ENCODE measurements at regions not wholly inside any gene's neighbourhood (a gene's known extent, or its start where the extent isn't known, plus 50 kb on each side); places are given as distances from the start of the nearest gene placed in this dataset.

DNA sequence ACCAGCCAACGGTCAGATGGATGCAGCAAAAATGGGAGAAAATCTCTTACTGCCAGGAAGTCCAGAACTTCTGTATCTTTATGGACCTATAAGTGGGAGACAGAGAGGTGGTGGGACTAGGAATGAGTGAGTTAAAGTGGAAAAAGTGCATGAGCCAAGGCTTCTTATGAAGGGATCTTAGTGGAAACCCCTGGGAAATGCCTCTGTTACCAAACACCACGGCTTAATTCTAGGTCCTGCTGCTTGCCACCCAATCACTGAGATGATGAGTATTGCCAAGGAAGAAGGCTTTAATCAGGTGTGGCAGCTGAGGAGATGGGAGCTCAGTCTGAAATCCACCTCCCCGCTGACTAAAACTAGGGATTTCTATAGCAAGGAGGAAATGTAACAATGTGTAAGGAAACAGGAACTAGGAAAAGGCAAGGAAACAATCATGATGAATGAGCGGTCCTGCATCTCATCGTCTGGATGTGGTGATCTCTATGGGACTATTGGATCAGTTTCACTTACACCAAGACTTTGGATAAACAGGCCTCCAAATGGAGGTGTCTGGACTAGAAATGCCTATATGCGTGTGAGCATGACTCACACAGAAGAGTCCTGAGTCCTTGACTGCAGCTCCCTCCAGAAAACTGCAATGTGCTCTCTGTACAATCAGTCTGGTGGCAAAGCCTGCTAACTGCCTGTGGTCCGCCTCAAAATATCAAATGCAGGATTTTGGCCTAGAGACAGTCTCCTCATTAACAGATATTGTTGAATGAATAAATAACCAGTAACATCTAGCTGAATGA lies 98.2 kb upstream of the PRR16 start:
- DNase-seq, result no peak

DNA sequence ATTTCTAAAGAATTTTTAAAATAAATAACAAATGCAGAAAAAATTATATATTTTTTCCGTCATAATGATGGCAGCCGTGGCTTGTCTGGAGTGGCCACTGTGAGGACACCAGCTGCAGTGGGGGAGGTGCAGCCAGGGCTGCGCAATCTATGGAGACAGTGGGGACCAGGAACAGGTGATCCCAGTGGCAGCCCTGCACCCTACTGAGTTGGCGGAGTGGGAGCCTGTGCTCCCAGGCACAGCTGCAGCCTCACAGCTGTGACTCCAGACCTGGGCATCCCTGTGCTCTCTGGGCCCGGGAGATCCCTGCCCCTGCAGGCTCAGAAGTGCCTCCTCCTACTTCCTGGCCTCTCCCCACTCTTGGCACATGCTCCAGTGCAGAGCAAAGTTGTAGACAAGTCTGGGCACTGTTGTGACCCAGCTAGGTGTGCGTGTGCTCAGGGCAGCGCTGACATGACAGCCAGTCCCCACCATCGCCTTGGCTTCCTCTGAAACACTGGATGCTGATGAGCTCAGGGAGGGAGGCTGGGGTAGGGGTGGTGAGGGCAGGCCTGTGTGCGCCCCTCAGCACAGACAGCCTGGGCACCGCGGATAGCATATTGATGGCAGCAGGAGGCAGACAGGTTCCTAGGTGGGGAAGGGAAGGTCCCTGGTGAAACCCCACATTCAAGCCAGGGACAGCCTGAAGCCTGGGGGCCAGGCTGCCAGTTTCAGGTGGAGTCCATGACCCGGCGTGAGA lies 96.0 kb upstream of the PRR16 start:
- DNase-seq, result no peak

DNA sequence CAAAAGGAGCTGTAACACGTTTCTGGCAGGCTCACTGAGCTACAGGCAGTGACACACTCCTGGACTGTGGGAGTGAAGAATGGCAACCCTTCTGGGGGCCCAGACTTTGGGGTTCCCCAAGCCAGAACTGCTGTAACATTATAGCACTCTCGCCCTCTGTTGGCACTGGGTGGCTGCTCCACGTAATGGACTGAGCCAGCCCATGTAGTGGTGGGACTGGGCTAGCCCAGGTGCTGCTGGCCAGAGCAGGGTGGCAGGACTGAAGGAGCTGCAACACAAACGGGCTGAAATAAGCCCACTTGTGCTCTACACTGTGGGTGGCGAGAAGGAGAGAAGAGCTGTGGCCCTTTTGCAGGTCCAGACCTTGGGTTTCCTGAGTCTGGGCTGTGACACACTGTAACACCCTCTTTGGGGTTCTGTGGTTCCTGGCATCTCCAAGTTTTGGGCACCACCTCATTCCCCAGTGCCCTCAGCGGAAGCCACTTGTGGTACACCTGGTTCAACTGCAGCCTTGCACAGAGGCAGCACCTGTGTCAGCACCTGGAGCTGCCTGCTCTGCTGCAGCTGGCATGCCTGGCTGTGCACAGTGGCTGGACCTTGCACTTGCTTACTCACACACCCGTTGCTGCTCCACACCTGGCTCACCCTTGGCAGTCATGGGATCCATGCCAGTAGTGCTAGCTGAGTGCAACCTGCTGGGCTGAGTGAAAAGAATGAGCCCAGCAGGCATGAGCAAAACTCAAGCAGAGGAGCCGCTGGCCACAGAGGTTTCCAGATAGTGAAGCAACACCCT lies 95.0 kb upstream of the PRR16 start:
- DNase-seq, result no peak

DNA sequence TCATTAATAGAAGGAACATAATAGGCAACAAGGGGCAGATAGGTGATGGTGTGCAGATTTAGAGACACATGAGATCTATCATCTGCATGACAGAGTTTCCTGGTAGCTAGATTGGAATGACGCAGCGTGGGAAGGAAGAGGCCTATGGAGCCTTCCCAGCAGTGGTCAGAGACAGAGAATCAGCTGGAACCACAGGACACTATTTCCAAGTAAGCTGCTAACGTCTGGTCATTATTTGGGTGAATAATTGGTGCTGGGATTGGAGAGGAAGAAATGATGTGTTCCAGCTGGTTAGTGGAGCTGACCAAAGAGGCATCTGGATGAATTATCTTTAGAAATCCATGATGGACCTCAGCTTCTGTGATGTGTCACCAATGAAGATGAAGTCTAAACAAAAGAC lies 91.2 kb upstream of the PRR16 start:
- no peak for DNase-seq

DNA sequence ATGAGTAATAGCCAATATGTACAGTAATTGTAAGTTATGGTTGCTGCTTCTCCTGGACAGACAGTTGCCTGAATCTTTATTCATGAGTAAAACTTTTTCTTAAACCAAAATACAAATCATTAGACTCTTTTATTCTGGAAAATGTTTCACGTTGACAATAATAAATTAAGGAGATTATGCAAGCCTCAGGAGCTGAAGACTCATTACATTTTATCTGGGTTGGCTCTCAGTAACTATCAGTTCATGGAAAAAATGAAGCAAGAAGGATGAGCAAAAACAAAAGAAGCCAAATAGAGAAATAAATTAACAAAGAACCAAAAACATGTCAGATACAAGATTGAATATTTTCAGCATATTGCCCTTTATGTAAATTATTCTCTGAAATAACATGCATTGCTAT lies 88.9 kb upstream of the PRR16 start:
- no peak for DNase-seq

DNA sequence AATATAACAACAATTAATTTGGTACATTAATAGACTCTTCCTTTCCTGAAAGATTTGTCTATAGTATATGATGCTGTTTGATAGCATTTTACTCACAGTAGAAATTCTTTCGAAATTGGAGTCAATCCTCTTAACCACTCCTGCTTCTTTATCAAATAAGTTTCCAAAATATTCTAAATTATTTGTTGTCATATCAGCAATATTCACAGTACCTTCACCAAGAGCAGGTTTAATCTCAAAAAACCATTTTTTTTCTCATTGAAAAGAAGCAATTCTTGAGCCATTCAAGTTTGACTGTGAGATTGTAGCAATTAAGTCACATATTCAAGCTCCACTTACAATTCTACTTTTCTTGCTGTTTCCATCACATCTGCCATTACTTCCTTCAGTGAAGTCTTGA lies 83.5 kb upstream of the PRR16 start:
- no peak for DNase-seq

DNA sequence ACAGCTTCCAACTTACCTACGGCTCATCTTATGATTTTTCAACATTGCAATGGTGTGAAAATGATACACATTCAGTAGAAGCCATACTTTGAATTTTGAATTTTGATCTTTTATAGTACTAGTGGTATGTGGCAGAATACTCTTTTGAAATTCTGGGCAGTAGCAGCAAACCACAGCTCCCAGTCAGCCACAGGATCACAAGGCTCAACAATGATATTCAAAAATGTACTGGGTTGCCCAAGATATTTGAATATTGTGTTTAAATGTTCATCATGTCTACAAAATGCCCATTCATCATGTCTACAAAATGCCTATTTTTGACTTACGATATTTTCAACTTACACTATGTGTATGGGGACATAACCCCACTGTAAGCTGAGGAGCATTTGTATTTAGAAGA lies 81.3 kb upstream of the PRR16 start:
- DNase-seq, result no peak

DNA sequence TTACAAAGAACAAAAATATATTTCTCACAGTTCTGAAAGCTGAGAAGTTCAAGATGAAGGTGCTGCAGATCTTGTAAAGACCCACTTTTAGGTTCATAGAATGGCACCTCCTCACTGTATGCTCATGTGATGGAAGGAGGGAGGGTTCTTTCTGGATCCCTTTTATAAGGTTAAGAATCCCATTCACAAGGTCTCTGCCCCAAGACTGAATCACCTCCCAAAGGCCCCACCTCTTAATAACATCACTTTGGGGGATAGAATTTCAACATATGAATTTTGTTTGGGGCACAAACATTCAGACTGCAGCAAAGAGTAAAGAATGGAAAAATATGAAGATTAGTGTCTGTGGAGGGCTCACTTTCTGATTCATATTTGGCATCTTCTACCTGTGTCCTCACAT lies 77.1 kb upstream of the PRR16 start:
- DNase-seq, result no peak

DNA sequence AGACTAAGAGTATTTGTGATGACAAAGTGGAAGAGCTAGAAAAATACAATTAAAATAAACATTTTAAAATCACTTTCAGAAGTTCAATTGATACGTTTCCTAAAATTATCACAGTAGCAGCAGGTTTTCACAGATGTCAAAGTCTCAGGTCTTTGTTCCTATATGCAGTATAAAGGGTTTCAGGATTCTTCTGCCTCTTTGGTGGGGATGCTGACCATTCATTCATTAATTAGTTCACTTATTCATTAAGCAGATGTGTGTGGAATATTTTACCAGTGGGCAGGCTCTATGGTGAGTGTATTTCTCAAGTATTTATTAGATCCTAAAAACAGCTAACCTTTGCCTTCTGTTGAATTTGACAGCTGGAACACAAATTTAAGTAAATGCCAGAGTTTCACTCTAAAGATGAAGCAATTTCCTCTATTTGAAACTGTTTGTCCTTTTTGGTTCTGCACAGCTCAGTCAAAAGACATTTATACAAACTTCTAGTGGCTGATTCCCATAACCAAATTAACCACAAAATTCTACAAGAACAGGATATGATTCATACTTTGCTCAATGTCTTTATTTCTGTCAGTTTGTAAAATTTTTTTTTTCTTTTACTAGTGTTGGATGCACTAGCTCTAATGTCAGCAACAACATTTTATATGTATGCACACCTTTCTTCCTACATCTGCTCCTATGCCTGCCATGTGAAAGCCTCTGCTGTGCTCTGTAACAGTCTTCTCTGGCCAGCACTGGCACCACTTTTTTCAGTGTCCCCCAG lies 75.9 kb upstream of the PRR16 start:
- DNase-seq, result no peak

DNA sequence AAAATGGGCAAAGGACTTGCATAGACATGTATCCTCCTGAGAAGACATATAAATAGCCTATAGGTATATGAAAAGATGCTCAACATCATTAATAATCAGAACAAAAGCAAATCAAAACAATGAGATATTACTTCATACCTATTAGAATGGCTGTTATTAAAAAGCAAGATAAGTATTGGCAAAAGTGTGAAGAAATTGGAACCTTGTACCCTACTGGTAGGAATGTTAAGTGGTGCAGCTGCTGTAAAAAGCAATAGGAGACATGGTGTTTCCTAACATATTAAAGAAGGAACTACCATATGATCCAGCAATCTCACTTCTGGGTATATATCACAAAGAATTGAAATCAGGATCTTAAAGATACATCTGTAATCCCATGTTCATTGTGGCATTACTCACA lies 69.8 kb upstream of the PRR16 start:
- no peak for DNase-seq

DNA sequence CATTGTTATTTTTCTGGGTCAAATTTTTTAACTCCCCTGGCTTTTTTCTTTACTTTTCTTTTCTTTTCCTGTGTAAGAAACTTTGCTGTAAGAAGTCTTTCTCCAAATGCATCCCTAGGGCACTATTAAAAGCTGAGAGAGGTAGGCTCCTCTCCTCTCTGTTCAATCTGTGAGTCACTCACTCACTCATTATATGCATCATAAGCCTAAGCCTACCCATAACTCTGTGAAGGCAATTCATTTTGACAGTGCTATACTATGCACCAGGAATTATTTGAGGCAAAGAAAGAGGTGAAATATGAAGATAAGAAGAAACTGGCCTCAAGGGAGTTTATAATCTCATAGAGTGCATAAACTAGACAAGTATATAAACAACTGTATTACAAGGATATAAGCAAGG lies 67.9 kb upstream of the PRR16 start:
- DNase-seq, result no peak

DNA sequence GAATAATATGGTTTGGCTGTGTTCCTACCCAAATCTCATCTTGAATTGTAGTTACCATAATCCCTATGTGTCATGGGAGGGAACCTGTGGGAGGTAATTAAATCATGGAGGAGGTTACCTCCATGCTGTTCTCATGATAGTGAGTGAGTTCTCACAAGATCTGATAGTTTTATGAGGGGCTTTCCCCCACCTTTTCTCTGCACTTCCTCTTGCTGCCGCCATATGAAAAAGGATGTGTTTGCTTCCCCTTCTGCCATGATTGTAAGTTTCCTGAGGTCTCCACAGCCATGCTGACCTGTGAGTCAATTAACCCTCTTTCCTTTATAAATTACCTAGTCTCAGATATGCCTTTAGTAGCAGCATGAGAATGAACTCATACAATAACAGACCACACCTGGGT lies 63.7 kb upstream of the PRR16 start:
- no peak for DNase-seq

DNA sequence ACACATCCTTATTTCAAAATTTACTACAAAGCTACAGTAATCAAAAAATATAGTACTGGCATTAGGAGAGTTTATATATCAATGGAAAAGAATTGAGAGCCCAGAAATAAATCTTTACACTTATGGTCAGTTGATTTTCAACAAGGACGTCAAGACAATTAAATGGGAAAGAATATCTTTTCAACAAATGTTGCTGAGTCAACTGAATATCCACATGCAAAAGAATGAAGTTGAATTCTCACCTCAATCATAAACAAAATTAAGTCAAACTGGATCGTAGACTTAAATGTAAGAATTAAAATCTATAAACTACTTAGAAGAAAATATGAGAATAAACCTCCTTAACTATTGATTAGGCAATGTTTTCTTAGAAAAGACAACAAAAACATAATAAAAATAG lies 61.5 kb upstream of the PRR16 start:
- no peak for DNase-seq

DNA sequence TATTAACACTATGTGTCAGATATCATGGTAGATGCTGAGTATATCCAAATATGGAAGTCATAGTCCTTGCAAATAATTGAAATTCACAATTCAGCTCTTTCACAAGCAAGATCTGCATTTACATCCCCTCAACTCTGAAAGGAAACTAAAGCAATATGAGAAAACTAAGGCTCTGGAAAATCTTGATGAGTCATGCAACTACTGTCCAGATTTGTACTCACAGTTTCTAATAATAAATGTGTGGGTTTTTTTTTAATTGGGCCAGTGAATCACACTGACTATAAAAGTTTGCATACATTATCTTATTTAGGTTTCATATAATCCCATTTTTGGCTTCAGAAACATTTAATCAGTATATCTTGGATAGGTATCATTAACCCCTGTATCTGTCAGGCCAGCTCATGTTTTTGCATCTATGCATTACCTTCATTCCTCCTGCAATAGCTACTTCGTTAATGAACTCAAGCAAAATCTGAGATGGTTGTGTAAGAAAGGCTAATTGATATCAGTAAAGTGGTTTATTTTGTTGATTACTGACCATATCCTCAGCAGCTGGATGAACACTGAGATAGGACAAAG lies 58.7 kb upstream of the PRR16 start:
- DNase-seq, result no peak

DNA sequence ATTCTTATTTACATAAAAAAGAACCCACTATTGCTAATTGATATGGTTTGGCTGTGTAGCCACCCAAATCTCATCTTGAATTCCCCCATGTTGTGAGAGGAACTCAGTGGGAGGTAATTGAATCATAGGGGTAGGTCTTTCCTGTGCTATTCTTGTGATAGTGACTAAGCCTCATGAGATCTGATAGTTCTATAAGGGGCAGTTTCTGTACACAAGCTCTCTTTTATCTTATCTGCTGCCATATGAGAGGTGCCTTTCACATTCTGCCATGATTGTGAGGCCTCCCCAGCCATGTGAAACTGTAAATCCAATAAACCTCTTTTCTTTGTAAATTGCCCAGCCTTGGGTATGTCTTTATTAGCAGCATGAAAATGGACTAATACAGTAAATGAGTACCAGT lies 58.2 kb upstream of the PRR16 start:
- no peak for DNase-seq

DNA sequence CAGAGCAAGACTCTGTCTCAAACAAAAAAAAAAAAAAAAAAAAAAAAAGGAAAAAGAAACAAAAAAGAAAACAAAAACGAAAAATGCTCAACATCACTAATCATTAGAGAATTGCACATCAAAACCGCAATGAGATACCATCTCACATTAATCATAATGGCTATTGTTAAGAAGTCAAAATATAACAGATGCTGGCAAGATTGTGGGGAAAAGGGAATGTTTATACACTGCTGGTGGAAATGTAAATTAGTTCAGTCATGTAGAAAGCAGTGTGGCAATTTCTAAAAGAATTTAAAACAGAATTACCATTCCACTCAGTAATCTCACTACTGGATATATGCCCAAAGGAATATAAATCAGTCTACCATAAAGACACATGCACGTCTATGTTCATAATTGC lies 50.4 kb upstream of the PRR16 start:
- no peak for DNase-seq
